H1 (cell line): ENCODE measurements at regions not wholly inside any gene's neighbourhood (a gene's known extent, or its start where the extent isn't known, plus 50 kb on each side); places are given as distances from the start of the nearest gene placed in this dataset.
"Not testable (repeated sequence)": the region's sequence is repeated elsewhere in the genome, so short reads cannot be mapped to it uniquely, and the experiment has no call there.

ENCODE experiments used
- CTCF ChIA-PET: fragments of 300-600 bp; sonication (Branson Sonifier 250); formaldehyde crosslinking; loops from one replicate; lab custom pipeline; 2021; ENCODE audit not compliant: partially characterized antibody; lab: Charles Lee
- POLR2A ChIA-PET: fragments of 300-600 bp; sonication (Branson Sonifier 250); formaldehyde crosslinking; loops from one replicate; lab custom pipeline; 2021; ENCODE audit warnings: inconsistent platforms; ENCODE audit not compliant: partially characterized antibody; lab: Charles Lee
- DNase-seq, 2 experiments: peaks; one replicate each; pipeline versions ENCODE4 v3.0.0 to v3.0.0-alpha.2; 2010 to 2022; ENCODE audit warnings: low spot score in 2 of 2, low read depth in 1 of 2, mixed read lengths in 1 of 2
- FAIRE-seq: peaks from 2 replicates; lab custom pipeline; 2011; peaks lifted over from hg19 to GRCh38; lab: Jason Lieb, UNC
- H2AFZ ChIP-seq: 2 replicates; pipeline ENCODE4 v1.8.1; 2012; ENCODE audit warnings: low read length, inconsistent platforms
- H2AK5ac ChIP-seq: 2 replicates; pipeline ENCODE4 v1.6.1; 2013; ENCODE audit warnings: low read depth, low read length
- H2BK120ac ChIP-seq: replicated peaks from 2 replicates; pipeline ENCODE3; 2013; ENCODE audit warnings: low read depth, low read length, inconsistent platforms
- H2BK12ac ChIP-seq: 2 replicates; pipeline ENCODE4 v1.6.1; 2013; ENCODE audit warnings: low read depth, low read length
- H2BK15ac ChIP-seq: 2 replicates; pipeline ENCODE4 v1.6.1; 2013; ENCODE audit warnings: low read length
- H2BK20ac ChIP-seq: 2 replicates; pipeline ENCODE4 v1.6.1; 2013; ENCODE audit warnings: low read length
- H2BK5ac ChIP-seq: 2 replicates; pipeline ENCODE4 v1.6.1; 2013; ENCODE audit warnings: low read depth, low read length
- H3K14ac ChIP-seq: 2 replicates; pipeline ENCODE4 v1.6.1; 2013; ENCODE audit warnings: inconsistent platforms; ENCODE audit not compliant: insufficient read length
- H3K18ac ChIP-seq: 2 replicates; pipeline ENCODE4 v1.6.1; 2013; ENCODE audit warnings: low read length; ENCODE audit errors: extremely low read depth
- H3K23ac ChIP-seq: 2 replicates; pipeline ENCODE4 v1.6.1; 2013; ENCODE audit warnings: inconsistent platforms; ENCODE audit not compliant: insufficient read length
- H3K23me2 ChIP-seq: 2 replicates; pipeline ENCODE4 v1.6.1; 2013; ENCODE audit warnings: low read depth, low read length
- H3K27ac ChIP-seq: 2 replicates; pipeline ENCODE4 v1.6.1; 2011; ENCODE audit warnings: low read depth, low read length, inconsistent platforms
- H3K27me3 ChIP-seq, 4 experiments: replicated peaks in 1 of 4; 1 replicate in 1 of 4; 2 replicates in 3 of 4; pipeline versions ENCODE4 v1.6.1 to v1.8.1; 2011 to 2013; ENCODE audit warnings: low read length in 3 of 4, mild to moderate bottlenecking in 3 of 4, inconsistent platforms in 2 of 4, mixed read lengths in 2 of 4, moderate library complexity in 1 of 4; ENCODE audit not compliant: control insufficient read depth in 3 of 4, insufficient read depth in 3 of 4; ENCODE audit errors: extremely low read depth in 1 of 4
- H3K36me3 ChIP-seq, 4 experiments: 2 replicates each; pipeline versions ENCODE4 v1.6.1 to v1.8.1; 2011 to 2013; ENCODE audit warnings: mild to moderate bottlenecking in 4 of 4, low read length in 3 of 4, moderate library complexity in 2 of 4, control low read depth in 1 of 4, inconsistent platforms in 1 of 4; ENCODE audit not compliant: insufficient read depth in 4 of 4, control insufficient read depth in 2 of 4
- H3K4ac ChIP-seq: replicated peaks from 2 replicates; pipeline ENCODE3; 2013; ENCODE audit warnings: low read length, low read depth, mixed read lengths, inconsistent platforms; ENCODE audit not compliant: insufficient read length
- H3K4me1 ChIP-seq, 4 experiments: replicated peaks in 1 of 4; 1 replicate in 1 of 4; 2 replicates in 3 of 4; pipeline versions ENCODE4 v1.6.1 to v1.8.1; 2011 to 2013; ENCODE audit warnings: low read length in 3 of 4, inconsistent platforms in 2 of 4, mixed read lengths in 1 of 4; ENCODE audit not compliant: insufficient read depth in 4 of 4, control insufficient read depth in 3 of 4
- H3K4me2 ChIP-seq, 2 experiments: 2 replicates each; pipeline versions ENCODE4 v1.6.1 to v1.8.1; 2011 to 2013; ENCODE audit warnings: low read depth in 2 of 2, low read length in 2 of 2, control low read depth in 1 of 2, inconsistent platforms in 1 of 2, mild to moderate bottlenecking in 1 of 2; ENCODE audit not compliant: insufficient read depth in 1 of 2
- H3K4me3 ChIP-seq, 4 experiments: fragments of 200-600, 300-600 bp in 1 of 4; sonication (generic), shearing (Covaris generic), sonication (Bioruptor Twin) in 1 of 4; 2 replicates each; pipeline versions ENCODE4 v1.5.1 to v1.8.1; 2011 to 2016; ENCODE audit warnings: low read length in 4 of 4, low read depth in 3 of 4, control low read depth in 2 of 4, inconsistent platforms in 2 of 4, mild to moderate bottlenecking in 2 of 4, mixed read lengths in 1 of 4, moderate library complexity in 1 of 4; ENCODE audit not compliant: insufficient read depth in 2 of 4; ENCODE audit errors: extremely low read depth in 1 of 4
- H3K56ac ChIP-seq: replicated peaks from 2 replicates; pipeline ENCODE3; 2013; ENCODE audit warnings: low read depth, mild to moderate bottlenecking, mixed read lengths, low read length, inconsistent platforms; ENCODE audit not compliant: insufficient read length
- H3K79me1 ChIP-seq: 2 replicates; pipeline ENCODE4 v1.6.1; 2013; ENCODE audit warnings: low read depth, low read length, control low read depth
- H3K79me2 ChIP-seq, 2 experiments: 2 replicates each; pipeline versions ENCODE4 v1.6.1 to v1.8.1; 2012 to 2013; ENCODE audit warnings: low read length in 2 of 2, mild to moderate bottlenecking in 2 of 2, inconsistent platforms in 1 of 2; ENCODE audit not compliant: insufficient read depth in 2 of 2, control insufficient read depth in 1 of 2
- H3K9ac ChIP-seq, 4 experiments: replicated peaks in 1 of 4; 1 replicate in 1 of 4; 2 replicates in 3 of 4; pipeline versions ENCODE4 v1.6.1 to v1.8.1; 2011 to 2013; ENCODE audit warnings: low read depth in 3 of 4, low read length in 3 of 4, control low read depth in 2 of 4, mild to moderate bottlenecking in 2 of 4, moderate library complexity in 2 of 4, inconsistent platforms in 1 of 4; ENCODE audit errors: extremely low read depth in 1 of 4
- H3K9me3 ChIP-seq, 2 experiments: 2 replicates each; pipeline versions ENCODE4 v1.6.1 to v1.8.1; 2012 to 2013; ENCODE audit warnings: mild to moderate bottlenecking in 2 of 2, moderate library complexity in 2 of 2, control low read depth in 1 of 2, inconsistent platforms in 1 of 2, low read depth in 1 of 2, low read length in 1 of 2, mixed read lengths in 1 of 2; ENCODE audit not compliant: insufficient read depth in 2 of 2
- H4K20me1 ChIP-seq, 2 experiments: replicated peaks in 1 of 2; 2 replicates each; pipeline versions ENCODE3 to v1.8.1; 2011 to 2013; ENCODE audit warnings: inconsistent platforms in 2 of 2, low read length in 2 of 2, mild to moderate bottlenecking in 1 of 2; ENCODE audit not compliant: insufficient read depth in 2 of 2, control insufficient read depth in 1 of 2
- H4K5ac ChIP-seq: 2 replicates; pipeline ENCODE4 v1.6.1; 2013; ENCODE audit warnings: low read length, low read depth, mixed read lengths, inconsistent platforms; ENCODE audit not compliant: insufficient read length
- H4K8ac ChIP-seq: 2 replicates; pipeline ENCODE4 v1.8.0; 2013; ENCODE audit warnings: mild to moderate bottlenecking, moderate library complexity, low read length, inconsistent platforms; ENCODE audit not compliant: insufficient read depth; ENCODE audit errors: extremely low read depth
- H4K91ac ChIP-seq: replicated peaks from 2 replicates; pipeline ENCODE3; 2013; ENCODE audit warnings: low read length, mixed read lengths, inconsistent platforms; ENCODE audit not compliant: insufficient read length
- WGBS, 2 experiments: shearing (Covaris generic) in 1 of 2; methylation state at CpG; one replicate each; pipeline versions ENCODE4 v1.1.6 to v1.1.7; 2013 to 2015; ENCODE audit warnings: low lambda C conversion rate in 2 of 2, mixed read lengths in 2 of 2, inconsistent platforms in 1 of 2, low coverage in 1 of 2, missing lambda C conversion rate in 1 of 2; ENCODE audit not compliant: insufficient replicate concordance in 2 of 2, insufficient coverage in 1 of 2, insufficient read length in 1 of 2; ENCODE audit errors: extremely low coverage in 1 of 2, missing lambda C conversion rate in 1 of 2; 5-methylcytosine and 5-hydroxymethylcytosine counted together

DNA sequence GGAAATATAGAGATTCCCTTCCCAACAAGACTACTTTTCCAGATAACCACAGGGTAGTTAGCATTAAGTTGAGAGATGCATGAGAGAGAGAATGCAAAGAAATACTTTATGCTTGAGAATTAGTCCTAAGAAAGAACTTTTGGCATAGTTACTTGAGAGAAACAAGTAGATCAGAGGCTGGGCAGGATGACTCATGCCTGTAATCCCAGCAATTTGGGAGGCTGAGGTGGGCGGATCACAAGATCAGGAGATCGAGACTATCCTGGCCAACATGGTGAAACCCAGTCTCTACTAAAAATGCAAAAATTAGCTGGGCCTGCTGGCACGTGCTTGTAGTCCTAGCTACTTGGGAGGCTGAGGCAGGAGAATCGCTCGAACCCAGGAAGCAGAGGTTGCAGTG is 276.5 kb downstream of the SEMA3D start:
- H2BK20ac ChIP-seq, H3K9me3 ChIP-seq, H3K18ac ChIP-seq, H2BK120ac ChIP-seq, H2BK15ac ChIP-seq, H3K79me2 ChIP-seq, CTCF ChIA-PET, H3K4me2 ChIP-seq, H3K4ac ChIP-seq, H4K91ac ChIP-seq, FAIRE-seq, H2AK5ac ChIP-seq, H3K56ac ChIP-seq, H2AFZ ChIP-seq, H4K5ac ChIP-seq, H3K4me1 ChIP-seq, H4K8ac ChIP-seq, H3K27ac ChIP-seq, H3K23ac ChIP-seq, DNase-seq, H2BK12ac ChIP-seq, H3K4me3 ChIP-seq, H3K79me1 ChIP-seq, H4K20me1 ChIP-seq, H3K9ac ChIP-seq, POLR2A ChIA-PET, H3K27me3 ChIP-seq, H3K23me2 ChIP-seq, H3K36me3 ChIP-seq, H3K14ac ChIP-seq: not testable (repeated sequence)
- peak overlapping the region; percentile 57; the same call in 1 of the 2 replicates for H2BK5ac ChIP-seq
- WGBS, 2 experiments = 90% methylated on average over 5 of the region's 5 CpGs; no CpG with 5 or more reads in 1 of the 2 experiments
